ENCODE measurements at regions not wholly inside any gene's neighbourhood (a gene's known extent, or its start where the extent isn't known, plus 50 kb on each side); places are given as distances from the start of the nearest gene placed in this dataset.
A peak's percentile ranks its signal among the peaks of the same experiment; 100 is the strongest.

DNA sequence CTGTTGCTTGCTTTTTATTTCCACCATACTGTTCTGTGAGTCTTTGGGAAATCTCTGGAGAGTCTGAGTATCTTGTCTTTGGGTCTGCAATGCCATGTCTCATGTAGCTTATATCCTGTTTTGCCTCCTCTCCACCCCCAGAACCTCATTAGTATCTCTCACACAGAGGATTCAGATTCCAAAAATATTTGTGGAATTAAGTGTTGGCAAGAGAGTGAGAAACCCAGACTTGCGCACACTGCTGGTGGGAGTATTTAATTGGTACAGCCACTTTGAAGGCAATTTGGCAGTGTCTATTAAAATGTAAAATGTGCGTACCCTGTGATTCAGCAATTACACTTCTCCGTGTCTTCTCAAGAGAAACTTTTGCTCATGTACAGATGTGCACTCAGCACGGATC, 68.6 kb downstream of the ZNF621 start:
- DNase-seq = peak in 1 of 2 experiments; percentile 40

DNA sequence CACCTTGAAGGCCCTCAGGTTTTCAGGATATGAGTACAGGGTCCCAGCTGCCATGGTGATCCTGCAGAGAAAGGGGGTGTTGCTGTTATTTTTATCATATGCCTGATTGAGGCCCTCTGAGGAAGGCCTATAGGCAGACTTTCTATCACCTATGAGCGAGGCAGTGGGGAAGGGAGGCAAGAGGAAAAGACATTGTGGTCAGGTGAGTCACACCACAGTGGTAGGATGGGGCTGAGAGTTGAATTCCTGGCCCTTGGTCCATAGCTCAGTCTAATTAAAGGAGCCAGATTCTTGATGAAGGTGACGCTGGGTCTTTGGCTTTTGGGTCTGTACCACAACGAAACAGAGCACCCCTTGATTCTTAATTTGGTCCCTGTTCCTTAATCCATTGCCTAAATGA, 72.7 kb downstream of the ZNF621 start:
- no peak for DNase-seq

DNA sequence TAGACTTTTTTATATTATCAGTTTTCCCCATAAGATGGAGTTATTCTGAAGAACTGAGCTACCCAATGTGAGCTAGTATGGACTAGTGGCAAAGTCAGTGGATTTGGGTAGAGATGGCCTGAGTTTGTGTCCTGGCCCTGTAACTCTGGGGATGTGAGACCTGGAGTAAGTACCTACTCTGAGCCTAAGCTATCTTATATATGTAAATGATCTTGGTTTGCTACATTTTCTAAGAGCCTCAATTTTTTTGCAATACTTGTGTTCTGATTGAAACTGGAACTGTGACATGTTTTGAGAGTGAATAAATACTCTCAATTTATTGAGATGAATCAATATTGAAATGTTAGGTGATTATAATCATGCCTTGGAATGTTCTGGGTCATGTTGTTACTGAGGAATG, 73.6 kb downstream of the ZNF621 start:
- DNase-seq = no peak

DNA sequence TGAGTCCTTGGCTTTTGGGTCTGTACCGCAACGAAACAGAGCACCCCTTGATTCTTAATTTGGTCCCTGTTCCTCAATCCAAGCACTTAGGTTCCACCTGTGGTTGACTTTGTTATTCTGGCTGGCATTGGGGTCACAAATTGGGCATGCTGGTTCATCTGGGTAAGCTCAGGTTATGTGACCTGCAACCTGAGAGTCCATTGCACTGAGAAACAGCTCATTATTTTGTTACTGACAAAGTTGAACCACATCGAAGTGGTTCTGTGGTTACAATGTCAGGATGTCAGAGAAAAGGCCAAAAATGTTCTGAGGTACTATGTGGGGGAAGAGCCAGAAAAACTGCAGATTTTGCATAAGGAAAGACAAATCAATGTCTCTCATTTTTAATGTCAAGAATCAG, 74.2 kb downstream of the ZNF621 start:
- no peak for DNase-seq

- DNase-seq = no peak
Measured at GRCh38 chr3:40602778-40603385, 78.1 kb downstream of the ZNF621 start.

DNA sequence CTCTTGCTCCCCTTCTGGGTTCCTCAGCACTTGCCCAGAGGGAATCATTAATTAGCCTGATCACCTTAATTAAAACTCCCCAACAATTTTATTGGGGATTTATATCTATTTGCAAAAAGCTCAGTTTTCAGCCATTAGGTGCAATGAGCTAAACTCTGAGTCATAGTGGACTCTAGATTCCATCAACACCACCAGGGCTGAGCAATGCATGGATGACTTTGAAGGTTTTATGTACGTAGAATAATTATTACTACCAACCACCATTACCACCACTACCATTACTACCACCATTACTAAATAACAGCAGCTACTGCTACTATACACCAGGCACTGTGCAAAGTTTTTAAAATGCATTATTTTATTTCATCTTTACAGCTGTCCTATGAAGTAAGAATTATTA, 81.2 kb downstream of the ZNF621 start:
- no peak for DNase-seq

DNA sequence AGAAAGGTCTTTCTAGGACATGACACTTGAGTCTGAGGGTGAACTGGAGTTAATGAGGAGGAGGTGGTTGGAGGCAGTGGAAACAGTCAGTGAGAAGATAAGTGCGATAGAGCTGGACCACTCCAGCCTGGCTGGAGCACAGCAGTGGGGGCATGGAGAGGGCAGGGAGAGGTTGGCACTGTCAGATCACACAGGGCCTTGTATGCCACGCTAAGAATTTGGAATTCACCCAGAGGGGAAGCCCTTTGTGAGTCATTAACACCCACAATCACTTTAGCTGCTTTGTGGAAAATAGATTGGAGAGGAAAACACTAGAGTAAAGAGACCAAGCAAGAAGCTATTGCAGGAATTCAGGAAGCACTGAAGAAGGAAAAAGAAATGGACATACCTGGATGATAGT, 83.3 kb downstream of the ZNF621 start:
- DNase-seq = no peak

DNA sequence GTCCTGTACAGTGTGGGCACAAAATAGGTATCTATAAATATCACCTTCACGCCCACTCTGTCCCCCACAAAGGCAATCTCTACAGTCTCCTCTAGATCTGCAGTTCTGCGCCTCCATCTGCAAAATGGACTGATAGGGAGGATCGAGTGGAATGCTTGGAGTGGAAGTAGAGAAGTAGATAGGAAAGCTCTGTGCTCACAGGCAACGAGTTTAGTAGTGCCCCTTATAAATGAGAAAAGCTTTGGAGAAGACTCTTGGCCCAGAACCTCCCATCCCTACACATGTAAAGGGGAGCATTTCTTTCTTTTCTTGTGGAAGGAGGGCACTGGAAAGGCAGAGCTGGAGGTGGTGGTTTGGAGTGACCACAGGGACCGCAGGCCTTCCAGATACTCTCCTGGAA, 88.5 kb downstream of the ZNF621 start:
- DNase-seq = no peak

GRCh38 chr3:40615110-40615915, 90.6 kb downstream of the ZNF621 start:
- peak in 1 of 2 experiments; percentile 34 for DNase-seq

- peak; percentile 15 to 34 for DNase-seq
Measured at GRCh38 chr3:40615918-40616819, 91.4 kb downstream of the ZNF621 start.

DNA sequence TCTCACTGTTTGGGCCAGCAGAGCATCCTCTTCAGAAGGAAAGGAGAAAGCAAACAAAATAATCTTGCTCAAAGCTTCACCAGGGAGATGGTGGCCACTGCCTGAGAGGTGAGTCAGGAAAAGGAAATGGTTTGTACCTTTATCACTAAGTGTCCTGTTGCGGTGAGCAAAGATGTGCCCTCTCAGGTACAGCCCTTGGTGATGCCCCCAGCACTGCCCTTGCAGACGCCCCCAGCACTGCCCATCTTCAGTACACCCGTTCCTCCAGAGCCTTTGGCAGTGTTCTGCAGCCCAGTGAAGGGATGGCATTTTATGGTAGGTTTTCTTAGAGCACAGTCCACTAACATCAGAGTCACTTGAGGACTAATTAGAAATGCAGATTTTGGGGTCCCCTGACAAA, 92.3 kb downstream of the ZNF621 start:
- DNase-seq = no peak

- DNase-seq = no peak
Measured at GRCh38 chr3:40618158-40618557, 93.4 kb downstream of the ZNF621 start.

- peak in 1 of 2 experiments; percentile 53 for DNase-seq
Measured at GRCh38 chr3:40620151-40620550, 95.4 kb downstream of the ZNF621 start.

DNA sequence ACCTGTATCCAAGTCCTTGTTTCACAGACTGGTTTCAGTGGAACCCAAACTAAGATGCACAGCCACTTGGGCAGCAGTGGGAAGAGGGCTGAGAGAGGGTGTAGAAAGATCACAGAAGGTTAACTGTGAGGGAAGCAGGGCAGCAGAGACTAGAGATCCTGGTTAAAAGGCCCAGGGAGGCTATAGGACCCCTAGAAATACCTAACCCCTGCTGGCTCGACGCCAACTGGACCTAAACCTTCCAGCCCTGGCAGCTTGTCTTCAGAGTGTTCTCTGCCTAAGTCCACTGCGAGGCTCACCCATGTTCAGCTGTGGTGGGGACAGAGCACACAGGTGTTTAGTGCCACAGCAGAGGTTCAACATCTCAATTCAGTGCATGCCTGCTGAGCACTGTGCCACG, 96.5 kb downstream of the ZNF621 start:
- no peak for DNase-seq

- DNase-seq = no peak
Measured at GRCh38 chr3:40623567-40623966, 98.8 kb downstream of the ZNF621 start.

DNA sequence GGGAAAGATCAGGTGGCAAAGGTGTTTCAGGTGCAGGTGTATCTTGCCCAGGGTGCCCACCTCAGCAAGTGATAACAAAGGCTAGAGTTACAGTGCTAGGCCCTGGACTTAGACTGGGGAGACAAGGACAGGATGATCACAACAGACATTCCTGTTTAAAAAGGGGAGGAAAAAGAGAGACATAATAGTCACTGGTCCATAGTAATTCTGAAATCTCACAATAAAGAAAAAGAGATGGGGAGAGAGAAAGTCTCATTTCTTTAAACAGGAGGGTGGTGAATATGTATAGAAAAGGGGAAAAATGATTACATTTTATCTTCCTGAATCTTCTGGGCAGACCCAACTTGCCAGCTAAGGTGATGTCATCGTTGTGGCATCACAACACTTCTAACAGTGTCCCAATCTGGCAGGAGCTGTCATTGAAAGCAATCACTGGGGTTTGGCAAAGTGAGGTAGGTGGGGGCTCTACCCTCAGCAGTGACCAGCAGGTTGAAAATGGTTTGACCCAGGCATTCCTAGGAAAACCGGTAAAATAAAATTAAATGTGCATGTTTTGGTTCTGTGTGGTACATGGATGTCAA, 99.5 kb downstream of the ZNF621 start:
- no peak for DNase-seq

- no peak for DNase-seq
Measured at GRCh38 chr3:40627095-40627494, 102.3 kb downstream of the ZNF621 start.

DNA sequence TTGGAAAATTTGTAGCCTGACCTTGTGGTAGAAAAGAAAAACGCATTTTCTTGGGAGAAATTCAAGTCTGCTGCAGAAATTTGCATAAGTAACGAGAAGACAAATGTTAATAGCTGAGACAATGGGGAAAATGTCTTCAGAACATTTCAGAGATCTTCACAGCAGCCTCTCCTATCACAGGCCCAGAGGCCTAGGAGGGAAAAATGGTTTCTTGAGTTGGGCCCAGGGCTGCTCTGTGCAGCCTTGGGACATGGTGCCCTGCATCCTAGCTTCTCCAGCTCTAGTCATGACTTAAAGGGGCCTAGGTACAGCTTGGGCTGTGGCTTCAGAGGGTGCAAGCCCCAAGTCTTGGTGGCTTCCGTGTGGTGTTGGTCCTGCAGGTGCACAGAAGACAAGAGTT, 104.2 kb downstream of the ZNF621 start:
- no peak for DNase-seq

DNA sequence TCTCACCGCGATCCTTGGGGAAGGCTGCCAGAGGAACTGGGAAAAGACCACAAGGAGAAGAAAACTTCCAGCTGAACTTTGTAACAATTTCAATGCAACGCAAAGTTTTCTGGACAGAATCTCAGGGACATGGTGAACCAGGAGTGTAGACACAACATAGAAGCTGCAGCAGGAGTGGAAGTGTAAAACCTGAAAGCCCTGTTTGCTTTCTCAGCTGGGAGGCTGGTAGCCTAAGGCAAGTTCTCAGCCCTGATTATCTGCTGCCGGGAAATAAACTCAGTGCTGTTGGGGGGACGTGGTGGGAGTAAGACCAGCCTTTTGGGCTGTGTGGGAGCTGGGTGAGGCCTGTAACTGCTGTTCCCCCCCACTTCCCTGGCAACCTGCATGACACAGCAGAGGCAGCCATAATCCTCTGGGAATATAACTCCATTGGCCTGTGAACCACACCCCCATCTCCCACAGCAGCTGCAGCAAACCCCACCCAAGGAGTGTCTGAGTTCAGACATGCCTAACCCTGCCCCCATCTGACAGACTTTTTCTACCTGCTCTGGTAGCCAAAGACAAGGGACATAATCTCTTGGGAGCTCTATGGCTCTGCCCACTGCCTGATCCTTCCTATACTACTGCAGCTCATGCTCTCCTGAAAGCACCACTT, 106.7 kb downstream of the ZNF621 start:
- no peak for DNase-seq

DNA sequence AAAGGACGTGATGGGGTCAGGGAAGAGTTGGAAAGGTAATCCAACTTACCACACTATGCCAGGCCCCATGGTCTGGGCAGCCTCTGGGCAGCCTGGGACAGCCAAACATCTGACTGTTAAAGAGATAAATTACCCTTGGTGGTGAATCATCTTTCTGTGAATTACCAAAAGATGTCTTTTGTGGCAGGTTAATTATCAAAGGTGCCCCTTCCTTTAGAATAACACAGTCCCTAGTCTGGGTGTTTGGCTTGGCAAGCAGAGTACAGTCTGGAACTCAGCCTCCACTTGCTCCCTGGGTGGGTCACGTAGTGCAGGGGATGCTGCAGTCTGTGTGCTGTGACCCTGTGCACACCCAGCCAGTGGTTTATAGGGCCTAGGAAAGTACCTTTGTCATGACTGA, 113.1 kb downstream of the ZNF621 start:
- no peak for DNase-seq

GRCh38 chr3:40639006-40639405, 114.2 kb downstream of the ZNF621 start:
- no peak for DNase-seq

DNA sequence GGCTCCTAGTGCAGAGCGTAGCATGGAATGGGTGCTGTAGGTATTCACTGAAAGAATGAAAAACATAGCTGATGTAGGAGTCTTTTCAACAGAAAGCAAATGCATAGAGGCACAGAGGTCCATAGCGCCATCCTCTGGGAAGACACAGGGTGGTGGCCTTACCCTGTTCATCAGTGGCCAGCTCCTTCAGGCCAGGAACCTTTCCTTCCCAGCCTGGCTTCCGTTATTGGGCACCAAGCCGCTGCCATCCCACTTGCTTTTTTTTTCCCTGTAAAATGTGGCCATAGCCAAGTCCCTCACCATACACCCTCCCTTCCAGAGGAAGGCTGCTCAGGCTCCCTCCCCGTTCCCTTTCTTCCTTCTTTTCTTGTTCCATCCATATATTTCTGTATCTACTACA, 118.1 kb downstream of the ZNF621 start:
- DNase-seq = no peak

- no peak for DNase-seq
Measured at GRCh38 chr3:40645883-40646282, 121.1 kb downstream of the ZNF621 start.

Measured in NCI-H446 (cell line).